Germinal center (tissue), 1 donor: ENCODE measurements at regions not wholly inside any gene's neighbourhood (a gene's known extent, or its start where the extent isn't known, plus 50 kb on each side); places are given as distances from the start of the nearest gene placed in this dataset.

ENCODE experiments used
- DNase-seq: peaks from one replicate; pipeline ENCODE4 v3.0.0; 2012; ENCODE audit warnings: mixed read lengths, low spot score

GRCh38 chr12:124687174-124687902, 119.9 kb upstream of the NCOR2 start:
- no peak for DNase-seq

GRCh38 chr12:124686370-124687173, 119.2 kb upstream of the NCOR2 start:
- no peak for DNase-seq

GRCh38 chr12:124685689-124686369, 118.4 kb upstream of the NCOR2 start:
- DNase-seq, result no peak

- no peak for DNase-seq
These were observed 117.7 kb upstream of the NCOR2 start for GRCh38 chr12:124684971-124685688.

GRCh38 chr12:124684496-124684895, 117.1 kb upstream of the NCOR2 start:
- no peak for DNase-seq

GRCh38 chr12:124683152-124684124, 116.0 kb upstream of the NCOR2 start:
- no peak for DNase-seq

- DNase-seq, result no peak
These were observed 115.2 kb upstream of the NCOR2 start for GRCh38 chr12:124682425-124683151.

- no peak for DNase-seq
These were observed 114.5 kb upstream of the NCOR2 start for GRCh38 chr12:124681779-124682391.

GRCh38 chr12:124680863-124681778, 113.7 kb upstream of the NCOR2 start:
- DNase-seq, result no peak

- no peak for DNase-seq
These were observed 112.3 kb upstream of the NCOR2 start for GRCh38 chr12:124679533-124680371.

- DNase-seq, result no peak
These were observed 111.6 kb upstream of the NCOR2 start for GRCh38 chr12:124679047-124679446.

GRCh38 chr12:124678421-124678893, 111.0 kb upstream of the NCOR2 start:
- DNase-seq, result no peak

GRCh38 chr12:124677552-124678356, 110.3 kb upstream of the NCOR2 start:
- DNase-seq, result no peak

GRCh38 chr12:124676714-124677462, 109.5 kb upstream of the NCOR2 start:
- no peak for DNase-seq

- DNase-seq, result no peak
These were observed 108.7 kb upstream of the NCOR2 start for GRCh38 chr12:124675881-124676713.
